T-helper 17 cell (primary cell): ENCODE measurements at regions not wholly inside any gene's neighbourhood (a gene's known extent, or its start where the extent isn't known, plus 50 kb on each side); places are given as distances from the start of the nearest gene placed in this dataset.
"Not testable (repeated sequence)": the region's sequence is repeated elsewhere in the genome, so short reads cannot be mapped to it uniquely, and the experiment has no call there.

Experiments used
- ATAC-seq: fragments of 150-1000 bp; cut with Tn5 transposase; 2 replicates; pipeline ENCODE4 v1.10.0; 2021; ENCODE audit warnings: mild to moderate bottlenecking, moderate library complexity
- DNase-seq, 3 donors: peaks; one replicate each; pipeline versions ENCODE4 v3.0.0 to v3.0.0-alpha.2; 2020 to 2021
- H3K9me3 ChIP-seq: one replicate; pipeline ENCODE4 v1.7.0; 2013; ENCODE audit warnings: low read length, mild to moderate bottlenecking; ENCODE audit not compliant: control insufficient read depth, poor library complexity, severe bottlenecking
- H3K27ac Mint-ChIP-seq: one replicate; pipeline ENCODE4 v1.8.0; 2022; ENCODE audit warnings: mild to moderate bottlenecking, moderate library complexity, mixed read lengths
- H3K27me3 Mint-ChIP-seq: one replicate; pipeline ENCODE4 v1.8.0; 2022; ENCODE audit warnings: mixed read lengths
- H3K36me3 Mint-ChIP-seq: one replicate; pipeline ENCODE4 v1.8.0; 2022; ENCODE audit warnings: low read depth, mixed read lengths
- H3K4me1 Mint-ChIP-seq: one replicate; pipeline ENCODE4 v1.8.0; 2022; ENCODE audit warnings: mild to moderate bottlenecking, mixed read lengths
- H3K4me3 Mint-ChIP-seq: one replicate; pipeline ENCODE4 v1.8.0; 2022; ENCODE audit warnings: mild to moderate bottlenecking, moderate library complexity, mixed read lengths

GRCh38 chr3:193148688-193149473 lies 92.1 kb upstream of the PLAAT1 start:
- no peaks in the 10 kb centered on the region for H3K4me1 Mint-ChIP-seq
- no peaks in the 10 kb centered on the region for H3K9me3 ChIP-seq
- no peaks in the 10 kb centered on the region for H3K36me3 Mint-ChIP-seq
- H3K4me3 Mint-ChIP-seq, result no peak overlapping the region
- peaks cover 11% of the 10 kb centered on the region for H3K27me3 Mint-ChIP-seq
- DNase-seq (no peak), ATAC-seq (no peak)
- no peak overlapping the region for H3K27ac Mint-ChIP-seq

GRCh38 chr3:193149998-193150397 lies 91.0 kb upstream of the PLAAT1 start:
- H3K36me3 Mint-ChIP-seq, result no peaks in the 10 kb centered on the region
- ATAC-seq (no peak), DNase-seq (no peak)
- no peak overlapping the region for H3K27ac Mint-ChIP-seq
- H3K4me1 Mint-ChIP-seq, result no peaks in the 10 kb centered on the region
- H3K4me3 Mint-ChIP-seq, result no peak overlapping the region
- peaks cover 11% of the 10 kb centered on the region for H3K27me3 Mint-ChIP-seq
- no peaks in the 10 kb centered on the region for H3K9me3 ChIP-seq

- not testable (repeated sequence) for ATAC-seq, H3K9me3 ChIP-seq, DNase-seq, H3K36me3 Mint-ChIP-seq, H3K4me1 Mint-ChIP-seq, H3K27me3 Mint-ChIP-seq, H3K27ac Mint-ChIP-seq, H3K4me3 Mint-ChIP-seq
These were observed 85.8 kb upstream of the PLAAT1 start for GRCh38 chr3:193155044-193155781.

- peaks cover 7% of the 10 kb centered on the region for H3K27me3 Mint-ChIP-seq
- H3K9me3 ChIP-seq, result no peaks in the 10 kb centered on the region
- H3K4me1 Mint-ChIP-seq, result no peaks in the 10 kb centered on the region
- no peaks in the 10 kb centered on the region for H3K36me3 Mint-ChIP-seq
- DNase-seq (no peak), ATAC-seq (no peak)
- H3K4me3 Mint-ChIP-seq, result no peak overlapping the region
- no peak overlapping the region for H3K27ac Mint-ChIP-seq
These were observed 84.0 kb upstream of the PLAAT1 start for GRCh38 chr3:193157051-193157450.

GRCh38 chr3:193165431-193166120 lies 75.4 kb upstream of the PLAAT1 start:
- no peaks in the 10 kb centered on the region for H3K4me1 Mint-ChIP-seq
- no peaks in the 10 kb centered on the region for H3K36me3 Mint-ChIP-seq
- H3K9me3 ChIP-seq, result no peaks in the 10 kb centered on the region
- H3K27ac Mint-ChIP-seq, result no peak overlapping the region
- H3K4me3 Mint-ChIP-seq, result no peak overlapping the region
- ATAC-seq (no peak), DNase-seq (no peak)
- H3K27me3 Mint-ChIP-seq, result peaks cover 18% of the 10 kb centered on the region

- H3K27me3 Mint-ChIP-seq, result peaks cover 18% of the 10 kb centered on the region
- no peaks in the 10 kb centered on the region for H3K9me3 ChIP-seq
- no peak for ATAC-seq
- no peaks in the 10 kb centered on the region for H3K36me3 Mint-ChIP-seq
- no peak overlapping the region for H3K27ac Mint-ChIP-seq
- H3K4me1 Mint-ChIP-seq, result no peaks in the 10 kb centered on the region
- no peak for DNase-seq
- H3K4me3 Mint-ChIP-seq, result no peak overlapping the region
These were observed 72.1 kb upstream of the PLAAT1 start for GRCh38 chr3:193168931-193169330.

- H3K4me3 Mint-ChIP-seq, result no peak overlapping the region
- no peaks in the 10 kb centered on the region for H3K9me3 ChIP-seq
- peaks cover 3% of the 10 kb centered on the region for H3K4me1 Mint-ChIP-seq
- ATAC-seq (no peak), DNase-seq (no peak)
- no peaks in the 10 kb centered on the region for H3K36me3 Mint-ChIP-seq
- no peak overlapping the region for H3K27ac Mint-ChIP-seq
- peaks cover 6% of the 10 kb centered on the region for H3K27me3 Mint-ChIP-seq
These were observed 66.9 kb upstream of the PLAAT1 start for GRCh38 chr3:193174140-193174539.

- H3K27ac Mint-ChIP-seq, H3K36me3 Mint-ChIP-seq: not testable (repeated sequence)
These were observed 61.5 kb upstream of the PLAAT1 start for GRCh38 chr3:193179332-193180012.

GRCh38 chr3:193187070-193187722 lies 53.8 kb upstream of the PLAAT1 start:
- Mint-ChIP-seq H3K36me3 (no peaks in the 10 kb centered on the region), H3K4me3 (no peak overlapping the region), H3K27ac (no peak overlapping the region), H3K27me3 (peaks cover 13% of the 10 kb centered on the region), H3K4me1 (no peaks in the 10 kb centered on the region)
- DNase-seq (no peak), ATAC-seq (no peak)
- H3K9me3 ChIP-seq, result no peaks in the 10 kb centered on the region

More at GRCh38 chr3:193179332-193180012, 61.5 kb upstream of the PLAAT1 start:
- not testable (repeated sequence) for H3K9me3 ChIP-seq, H3K4me1 Mint-ChIP-seq, H3K4me3 Mint-ChIP-seq, DNase-seq, ATAC-seq, H3K27me3 Mint-ChIP-seq

GRCh38 chr3:193190146-193190786 lies 50.8 kb upstream of the PLAAT1 start:
- H3K4me3 Mint-ChIP-seq, result no peak overlapping the region
- no peak for ATAC-seq

More at GRCh38 chr3:193190146-193190786, 50.8 kb upstream of the PLAAT1 start:
- H3K4me1 Mint-ChIP-seq, result no peaks in the 10 kb centered on the region
- H3K9me3 ChIP-seq, result no peaks in the 10 kb centered on the region
- no peak for DNase-seq
- H3K36me3 Mint-ChIP-seq, result no peaks in the 10 kb centered on the region
- H3K27me3 Mint-ChIP-seq, result peaks cover 20% of the 10 kb centered on the region
- H3K27ac Mint-ChIP-seq, result no peak overlapping the region
